GM18505 (cell line): ENCODE measurements at regions not wholly inside any gene's neighbourhood (a gene's known extent, or its start where the extent isn't known, plus 50 kb on each side); places are given as distances from the start of the nearest gene placed in this dataset.

Source experiments
- ATAC-seq: cut with Tn5 transposase; IDR thresholded peaks from one replicate; pipeline ENCODE4 v1.9.1; 2021; ENCODE audit not compliant: unreplicated experiment
- POLR2A ChIP-seq: IDR thresholded peaks from 4 replicates; pipeline ENCODE4 v1.6.1; 2011; ENCODE audit warnings: borderline replicate concordance; ENCODE audit not compliant: insufficient read depth, insufficient read length; ENCODE audit errors: extremely low read depth

DNA sequence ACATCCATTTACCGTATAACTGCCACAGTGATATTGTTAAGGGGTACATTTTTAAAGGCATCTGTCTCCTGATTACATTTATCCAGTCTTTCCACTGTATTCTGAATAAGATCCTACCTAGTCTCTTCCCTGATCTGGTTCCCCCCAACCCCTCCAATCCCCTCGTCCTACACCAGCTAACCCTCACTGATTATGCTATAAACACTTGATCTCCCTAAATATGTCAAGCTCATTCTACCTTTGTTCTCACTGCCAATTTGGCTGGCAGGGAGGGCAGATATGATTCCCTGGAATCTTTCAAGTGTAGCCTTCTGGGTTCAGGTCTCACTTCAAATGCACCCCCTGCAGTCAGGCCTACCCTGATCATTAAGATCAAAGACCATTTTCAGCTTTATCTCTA is 1379.8 kb upstream of the MIR17HG start:
- no peak for TF ChIP-seq POLR2A
- no peak for ATAC-seq

DNA sequence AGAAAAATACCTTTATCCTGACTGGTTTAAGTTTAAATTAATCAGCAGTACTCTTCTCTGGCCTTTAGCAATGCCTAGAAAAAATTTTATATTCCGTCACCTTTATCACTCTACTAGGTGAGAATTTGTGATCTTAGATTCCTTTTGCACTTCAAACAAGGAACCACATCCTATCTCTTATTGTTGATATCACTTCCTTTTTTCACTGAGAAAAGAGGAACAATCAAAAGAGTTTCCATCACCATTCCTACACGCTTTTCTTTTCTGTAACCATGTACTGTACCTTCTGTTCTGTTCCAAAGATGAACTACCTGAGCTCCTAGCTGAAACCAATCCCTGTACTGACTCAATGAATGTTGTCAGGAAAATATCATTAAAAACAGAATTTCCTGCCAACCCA is 1379.0 kb upstream of the MIR17HG start:
- no peak for ATAC-seq
- TF ChIP-seq POLR2A = no peak

GRCh38 chr13:89970353-89970709 is 1377.2 kb upstream of the MIR17HG start:
- no peak for TF ChIP-seq POLR2A
- ATAC-seq = no peak

GRCh38 chr13:89977203-89977602 is 1370.3 kb upstream of the MIR17HG start:
- no peak for TF ChIP-seq POLR2A
- no peak for ATAC-seq

DNA sequence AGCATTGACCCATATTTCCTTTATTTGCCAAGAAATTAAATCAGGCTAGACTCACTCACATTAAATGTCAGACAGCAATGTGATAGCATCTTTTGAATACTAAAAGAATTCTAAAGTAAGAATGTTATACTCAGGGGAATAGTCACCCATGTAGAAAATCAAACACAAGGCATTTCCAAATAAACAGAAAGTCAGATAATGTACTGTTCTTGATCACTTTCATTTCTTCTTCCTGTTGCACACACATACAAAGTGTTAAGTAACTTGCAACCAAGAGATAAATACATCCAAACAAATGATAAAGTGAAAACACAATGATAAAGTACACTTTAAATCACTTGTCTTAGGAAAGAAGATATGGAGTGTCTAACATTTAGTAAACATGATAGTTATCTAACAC is 1366.6 kb upstream of the MIR17HG start:
- ATAC-seq = no peak

GRCh38 chr13:89982407-89983095 is 1364.9 kb upstream of the MIR17HG start:
- TF ChIP-seq POLR2A = no peak
- no peak for ATAC-seq

More for the DNA sequence above, 1366.6 kb upstream of the MIR17HG start:
- no peak for TF ChIP-seq POLR2A

- TF ChIP-seq POLR2A = no peak
- no peak for ATAC-seq
These were observed 1359.3 kb upstream of the MIR17HG start for GRCh38 chr13:89988206-89988605.

GRCh38 chr13:90003566-90003965 is 1343.9 kb upstream of the MIR17HG start:
- no peak for TF ChIP-seq POLR2A
- no peak for ATAC-seq

GRCh38 chr13:90008707-90009149 is 1338.8 kb upstream of the MIR17HG start:
- ATAC-seq = no peak
- TF ChIP-seq POLR2A = no peak

DNA sequence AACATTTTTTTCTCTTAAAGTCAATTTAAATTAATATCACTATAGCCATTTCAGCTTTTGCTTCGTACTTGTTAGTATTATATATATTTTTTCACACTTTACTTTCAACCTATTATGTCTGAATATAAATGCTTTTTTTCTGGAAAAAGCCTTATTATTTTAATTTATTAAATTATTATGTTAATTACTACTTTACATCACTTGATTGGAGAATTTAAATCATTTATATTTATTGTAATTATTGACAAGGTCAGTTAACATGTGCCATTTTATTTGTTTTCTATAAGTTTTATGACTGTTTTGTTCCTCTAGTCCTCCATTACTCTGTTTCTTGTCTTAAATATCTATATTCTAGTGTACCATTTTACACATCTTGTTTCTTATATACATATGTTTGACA is 1333.4 kb upstream of the MIR17HG start:
- TF ChIP-seq POLR2A = no peak
- no peak for ATAC-seq

- no peak for ATAC-seq
- TF ChIP-seq POLR2A = no peak
These were observed 1331.7 kb upstream of the MIR17HG start for GRCh38 chr13:90015565-90016507.

DNA sequence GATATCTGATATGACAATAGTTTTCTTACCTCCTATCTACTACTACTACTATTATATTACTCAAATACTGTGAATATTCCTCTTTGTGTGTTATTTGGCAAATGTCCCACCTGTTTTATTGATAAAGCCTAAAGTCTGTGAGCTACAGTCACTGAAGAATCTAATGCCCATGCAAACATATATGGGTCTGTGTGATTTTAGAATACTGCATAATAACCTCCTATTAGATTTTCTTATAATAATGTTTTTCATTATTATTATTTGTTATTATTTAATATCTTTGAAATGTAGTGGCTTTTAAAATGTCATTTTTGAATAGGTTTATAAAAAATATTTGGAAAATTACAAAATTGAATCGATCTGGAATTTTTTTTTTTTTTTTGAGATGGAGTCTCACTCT is 1330.8 kb upstream of the MIR17HG start:
- TF ChIP-seq POLR2A = no peak

GRCh38 chr13:90020536-90021070 is 1326.9 kb upstream of the MIR17HG start:
- no peak for ATAC-seq
- no peak for TF ChIP-seq POLR2A

More for the DNA sequence above, 1330.8 kb upstream of the MIR17HG start:
- no peak for ATAC-seq
